Prostate gland (tissue), 2 donors: ENCODE measurements at regions not wholly inside any gene's neighbourhood (a gene's known extent, or its start where the extent isn't known, plus 50 kb on each side); places are given as distances from the start of the nearest gene placed in this dataset.

Source experiments
- DNase-seq: peaks from one replicate; pipeline ENCODE4 v3.0.0-alpha.2; 2019; ENCODE audit warnings: low spot score
- H3K27ac ChIP-seq, 2 donors: fragments of 200-600 bp; sonication (generic); 2 replicates each; pipeline ENCODE4 v1.5.1; 2017 to 2019
- H3K27me3 ChIP-seq: fragments of 200-600 bp; sonication (generic); replicated peaks from 2 replicates; pipeline ENCODE4 v1.5.1; 2019; ENCODE audit not compliant: insufficient read depth
- H3K36me3 ChIP-seq, 2 donors: fragments of 200-600 bp; sonication (generic); 1 replicate in 1 of 2; 2 replicates in 1 of 2; pipeline versions ENCODE4 v1.5.1 to v1.8.1; 2017 to 2019
- H3K4me1 ChIP-seq: fragments of 200-600 bp; sonication (generic); replicated peaks from 2 replicates; pipeline ENCODE4 v1.5.1; 2019
- H3K4me3 ChIP-seq, 2 donors: fragments of 200-600 bp; sonication (generic); 2 replicates each; pipeline ENCODE4 v1.5.1; 2017 to 2019
- H3K9me3 ChIP-seq: fragments of 200-600 bp; sonication (generic); 2 replicates; pipeline ENCODE4 v1.5.1; 2017
- CTCF ChIP-seq, 4 experiments: fragments of 200-600 bp in 2 of 4; fragments of 450-650 bp in 2 of 4; sonication (generic) in 2 of 4; IDR thresholded peaks; 1 replicate in 3 of 4; 2 replicates in 1 of 4; pipeline ENCODE4 v1.5.1; 2016 to 2019; ENCODE audit warnings: antibody characterized with exemption in 4 of 4, mild to moderate bottlenecking in 2 of 4, moderate library complexity in 2 of 4
- POLR2A ChIP-seq: fragments of 450-650 bp; IDR thresholded peaks from one replicate; pipeline ENCODE4 v1.6.1; 2016; ENCODE audit warnings: antibody characterized with exemption, mild to moderate bottlenecking
- POLR2AphosphoS5 ChIP-seq: sonication (generic); formaldehyde crosslinking; IDR thresholded peaks from one replicate; pipeline ENCODE4 v1.6.1; 2017; ENCODE audit warnings: antibody characterized with exemption
- WGBS: methylation state at CpG from one replicate; pipeline ENCODE4 v1.1.5; 2018; 5-methylcytosine and 5-hydroxymethylcytosine counted together
- intact Hi-C: fragments of 100-400 bp; cut with DNase I; formaldehyde crosslinking; loops from one replicate; pipeline ENCODE4 v1.14.2; 2022

- no peak overlapping the region for H3K27ac ChIP-seq
- no peak for TF ChIP-seq POLR2A
- TF ChIP-seq POLR2AphosphoS5: no peak
- TF ChIP-seq CTCF (IDR thresholded peaks at IDR 0.05): no peak
- DNase-seq: no peak
- H3K9me3 ChIP-seq: no peaks in the 10 kb centered on the region
- no peaks in the 10 kb centered on the region for H3K4me1 ChIP-seq
- peaks cover 2% of the 10 kb centered on the region for H3K27me3 ChIP-seq
- no peak overlapping the region for H3K4me3 ChIP-seq
- intact Hi-C loops: no loop called here
- no peaks in the 10 kb centered on the region for H3K36me3 ChIP-seq
- WGBS: 49% methylated on average over 5 of the region's 5 CpGs
Measured at GRCh38 chr2:176466918-176467452, 197.7 kb downstream of the MTX2 start.

GRCh38 chr2:176467595-176467994 is 198.4 kb downstream of the MTX2 start:
- TF ChIP-seq CTCF (IDR thresholded peaks at IDR 0.05) (no peak), POLR2A (no peak), POLR2AphosphoS5 (no peak)
- no peak overlapping the region for H3K27ac ChIP-seq
- no peak overlapping the region for H3K4me3 ChIP-seq
- H3K4me1 ChIP-seq: no peaks in the 10 kb centered on the region
- WGBS: 89% methylated on average over 6 of the region's 6 CpGs
- H3K36me3 ChIP-seq: no peaks in the 10 kb centered on the region
- no peak for DNase-seq
- intact Hi-C loops: no loop called here
- H3K27me3 ChIP-seq: peaks cover 2% of the 10 kb centered on the region
- no peaks in the 10 kb centered on the region for H3K9me3 ChIP-seq

- Histone ChIP-seq H3K27ac (no peak overlapping the region), H3K4me3 (no peak overlapping the region), H3K36me3 (no peaks in the 10 kb centered on the region), H3K4me1 (no peaks in the 10 kb centered on the region), H3K9me3 (no peaks in the 10 kb centered on the region), H3K27me3 (peaks cover 2% of the 10 kb centered on the region)
- no peak for DNase-seq
- 68% methylated on average over 4 of the region's 4 CpGs for WGBS
- intact Hi-C loops: no loop called here
- no peak for TF ChIP-seq POLR2A
- TF ChIP-seq CTCF (IDR thresholded peaks at IDR 0.05): no peak
- no peak for TF ChIP-seq POLR2AphosphoS5
Measured at GRCh38 chr2:176468457-176469113, 199.3 kb downstream of the MTX2 start.

GRCh38 chr2:176470713-176471112 is 201.5 kb downstream of the MTX2 start:
- intact Hi-C loops: no loop called here
- no peak for DNase-seq
- Histone ChIP-seq H3K4me1 (no peaks in the 10 kb centered on the region), H3K9me3 (no peaks in the 10 kb centered on the region), H3K27ac (no peak overlapping the region), H3K36me3 (no peaks in the 10 kb centered on the region), H3K4me3 (no peak overlapping the region), H3K27me3 (no peaks in the 10 kb centered on the region)
- WGBS: 90% methylated on average over 4 of the region's 4 CpGs
- no peak for TF ChIP-seq POLR2A
- TF ChIP-seq POLR2AphosphoS5: no peak
- no peak for TF ChIP-seq CTCF (IDR thresholded peaks at IDR 0.05)

- 97% methylated on average over 2 of the region's 2 CpGs for WGBS
- H3K9me3 ChIP-seq: no peaks in the 10 kb centered on the region
- peaks cover 2% of the 10 kb centered on the region for H3K27me3 ChIP-seq
- H3K36me3 ChIP-seq: no peaks in the 10 kb centered on the region
- DNase-seq: no peak
- intact Hi-C loops: no loop called here
- H3K4me1 ChIP-seq: no peaks in the 10 kb centered on the region
- no peak overlapping the region for H3K27ac ChIP-seq
- TF ChIP-seq POLR2AphosphoS5: no peak
- TF ChIP-seq CTCF (IDR thresholded peaks at IDR 0.05): no peak
- no peak for TF ChIP-seq POLR2A
- H3K4me3 ChIP-seq: no peak overlapping the region
Measured at GRCh38 chr2:176471949-176472348, 202.7 kb downstream of the MTX2 start.
